ENCODE measurements at regions not wholly inside any gene's neighbourhood (a gene's known extent, or its start where the extent isn't known, plus 50 kb on each side); places are given as distances from the start of the nearest gene placed in this dataset.

GRCh38 chr18:34001376-34001775 is 223.3 kb downstream of the NOL4 start:
- H3K27me3 ChIP-seq (ENCODE audit: control insufficient read depth, insufficient read depth, low read length) = no peaks in the 10 kb centered on the region
- ChIA-PET POLR2A (no interaction called here), CTCF (no interaction called here)
- no peak for DNase-seq (ENCODE audit: low read depth, low spot score)
- H3K27ac ChIP-seq (ENCODE audit: low read depth, low read length) = no peak overlapping the region
- no peak for TF ChIP-seq CTCF (IDR thresholded peaks at IDR 0.05; ENCODE audit: low read depth, low read length)
- no peak overlapping the region for H3K4me3 ChIP-seq (ENCODE audit: low read depth, low read length)
- no peaks in the 10 kb centered on the region for H3K9me3 ChIP-seq (ENCODE audit: control insufficient read depth, insufficient read depth, low read length)

- Histone ChIP-seq H3K9me3 (ENCODE audit: control insufficient read depth, insufficient read depth, low read length) (no peaks in the 10 kb centered on the region), H3K27me3 (ENCODE audit: control insufficient read depth, insufficient read depth, low read length) (no peaks in the 10 kb centered on the region), H3K27ac (ENCODE audit: low read depth, low read length) (no peak overlapping the region), H3K4me3 (ENCODE audit: low read depth, low read length) (no peak overlapping the region)
- no peak for TF ChIP-seq CTCF (IDR thresholded peaks at IDR 0.05; ENCODE audit: low read depth, low read length)
- CTCF ChIA-PET = no interaction called here
- POLR2A ChIA-PET = no interaction called here
- no peak for DNase-seq (ENCODE audit: low read depth, low spot score)
Observed at GRCh38 chr18:33987206-33987605, 237.5 kb downstream of the NOL4 start.

GRCh38 chr18:33983126-33983525 is 241.6 kb downstream of the NOL4 start:
- CTCF ChIA-PET = no interaction called here
- H3K27me3 ChIP-seq (ENCODE audit: control insufficient read depth, insufficient read depth, low read length) = no peaks in the 10 kb centered on the region
- no peaks in the 10 kb centered on the region for H3K9me3 ChIP-seq (ENCODE audit: control insufficient read depth, insufficient read depth, low read length)
- H3K27ac ChIP-seq (ENCODE audit: low read depth, low read length) = no peak overlapping the region
- POLR2A ChIA-PET = no interaction called here
- H3K4me3 ChIP-seq (ENCODE audit: low read depth, low read length) = no peak overlapping the region
- DNase-seq (ENCODE audit: low read depth, low spot score) = no peak
- no peak for TF ChIP-seq CTCF (IDR thresholded peaks at IDR 0.05; ENCODE audit: low read depth, low read length)

- no peak overlapping the region for H3K4me3 ChIP-seq (ENCODE audit: low read depth, low read length)
- no peak for TF ChIP-seq CTCF (IDR thresholded peaks at IDR 0.05; ENCODE audit: low read depth, low read length)
- ChIA-PET CTCF (no interaction called here), POLR2A (no interaction called here)
- H3K9me3 ChIP-seq (ENCODE audit: control insufficient read depth, insufficient read depth, low read length) = no peaks in the 10 kb centered on the region
- H3K27me3 ChIP-seq (ENCODE audit: control insufficient read depth, insufficient read depth, low read length) = no peaks in the 10 kb centered on the region
- DNase-seq (ENCODE audit: low read depth, low spot score) = no peak
- H3K27ac ChIP-seq (ENCODE audit: low read depth, low read length) = no peak overlapping the region
Observed at GRCh38 chr18:33960417-33960816, 264.3 kb downstream of the NOL4 start.

GRCh38 chr18:33959609-33960008 is 265.1 kb downstream of the NOL4 start:
- H3K27me3 ChIP-seq (ENCODE audit: control insufficient read depth, insufficient read depth, low read length) = no peaks in the 10 kb centered on the region
- H3K9me3 ChIP-seq (ENCODE audit: control insufficient read depth, insufficient read depth, low read length) = no peaks in the 10 kb centered on the region
- DNase-seq (ENCODE audit: low read depth, low spot score) = no peak
- CTCF ChIA-PET = no interaction called here
- H3K4me3 ChIP-seq (ENCODE audit: low read depth, low read length) = no peak overlapping the region
- POLR2A ChIA-PET = no interaction called here
- no peak overlapping the region for H3K27ac ChIP-seq (ENCODE audit: low read depth, low read length)
- TF ChIP-seq CTCF (IDR thresholded peaks at IDR 0.05; ENCODE audit: low read depth, low read length) = no peak

Data from AG04450 (cell line).